Activated B cell treated with CpG ODN at 0.5 μM for 24 hours (primary cell): ENCODE measurements at regions not wholly inside any gene's neighbourhood (a gene's known extent, or its start where the extent isn't known, plus 50 kb on each side); places are given as distances from the start of the nearest gene placed in this dataset.
"Not testable (repeated sequence)": the region's sequence is repeated elsewhere in the genome, so short reads cannot be mapped to it uniquely, and the experiment has no call there.

Experiments used
- ATAC-seq: fragments of 200-7000 bp; cut with Tn5 transposase; one replicate; pipeline ENCODE4 v1.10.0; 2021; ENCODE audit warnings: low read depth, mild to moderate bottlenecking, moderate library complexity
- CTCF ChIA-PET: fragments of 350-600 bp; sonication (Branson Sonifier 250); formaldehyde crosslinking; loops from one replicate; lab custom pipeline; 2021; ENCODE audit warnings: antibody characterized with exemption; lab: Charles Lee
- POLR2A ChIA-PET: fragments of 350-600 bp; sonication (Branson Sonifier 250); formaldehyde crosslinking; loops from one replicate; lab custom pipeline; 2021; ENCODE audit warnings: antibody characterized with exemption; lab: Charles Lee
- DNase-seq: peaks from one replicate; pipeline ENCODE4 v3.0.0; 2022
- H3K27ac Mint-ChIP-seq: one replicate; pipeline ENCODE4 v1.8.0; 2020; ENCODE audit warnings: mixed read lengths
- H3K27me3 Mint-ChIP-seq: one replicate; pipeline ENCODE4 v1.8.0; 2021; ENCODE audit warnings: mixed read lengths
- H3K36me3 Mint-ChIP-seq: one replicate; pipeline ENCODE4 v1.8.0; 2021; ENCODE audit warnings: low read depth, mixed read lengths
- H3K4me1 Mint-ChIP-seq: one replicate; pipeline ENCODE4 v1.8.0; 2021; ENCODE audit warnings: mixed read lengths
- H3K4me3 Mint-ChIP-seq: one replicate; pipeline ENCODE4 v1.8.0; 2020; ENCODE audit warnings: mild to moderate bottlenecking, mixed read lengths
- H3K9me3 Mint-ChIP-seq: one replicate; pipeline ENCODE4 v1.8.0; 2020; ENCODE audit warnings: mixed read lengths
- intact Hi-C: fragments of 100-400 bp; cut with micrococcal nuclease; formaldehyde crosslinking; loops from one replicate; pipeline ENCODE4 v1.15.1; 2024
- TF ChIP-seq, protein P1 (sequence below): fragments of 200-600 bp; IDR thresholded peaks from one replicate; pipeline ENCODE4 v1.8.0; 2022; ENCODE audit warnings: antibody characterized with exemption, mild to moderate bottlenecking

DNA sequence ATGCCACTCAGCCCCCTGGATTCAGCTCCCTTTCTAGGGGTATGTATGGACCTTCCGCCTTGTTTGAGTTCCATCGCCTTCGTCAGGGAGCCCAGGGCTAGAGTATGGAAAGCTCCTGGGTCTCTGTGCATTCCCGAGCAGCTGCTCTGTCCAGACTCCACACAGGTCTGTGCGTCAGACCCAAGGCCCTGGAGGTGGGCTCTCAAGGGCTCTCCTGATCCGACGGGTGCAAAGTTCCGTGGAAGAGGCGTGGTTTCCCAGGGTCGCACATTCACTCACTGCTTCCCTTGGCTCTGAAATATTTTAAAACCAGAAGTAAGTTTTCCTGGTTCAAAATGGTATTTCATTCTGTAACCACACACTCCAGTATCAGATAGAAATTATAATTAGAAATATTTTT, 863.2 kb downstream of the TRIML1 start:
- Mint-ChIP-seq H3K4me1 (no peaks in the 10 kb centered on the region), H3K27ac (no peak overlapping the region), H3K27me3 (no peaks in the 10 kb centered on the region), H3K9me3 (peaks cover 7% of the 10 kb centered on the region), H3K4me3 (no peak overlapping the region), H3K36me3 (no peaks in the 10 kb centered on the region)
- DNase-seq (no peak), ATAC-seq (no peak)
- POLR2A ChIA-PET, result no interaction called here
- CTCF ChIA-PET, result no interaction called here
- intact Hi-C loops, result no loop called here
- TF ChIP-seq, protein P1, sequence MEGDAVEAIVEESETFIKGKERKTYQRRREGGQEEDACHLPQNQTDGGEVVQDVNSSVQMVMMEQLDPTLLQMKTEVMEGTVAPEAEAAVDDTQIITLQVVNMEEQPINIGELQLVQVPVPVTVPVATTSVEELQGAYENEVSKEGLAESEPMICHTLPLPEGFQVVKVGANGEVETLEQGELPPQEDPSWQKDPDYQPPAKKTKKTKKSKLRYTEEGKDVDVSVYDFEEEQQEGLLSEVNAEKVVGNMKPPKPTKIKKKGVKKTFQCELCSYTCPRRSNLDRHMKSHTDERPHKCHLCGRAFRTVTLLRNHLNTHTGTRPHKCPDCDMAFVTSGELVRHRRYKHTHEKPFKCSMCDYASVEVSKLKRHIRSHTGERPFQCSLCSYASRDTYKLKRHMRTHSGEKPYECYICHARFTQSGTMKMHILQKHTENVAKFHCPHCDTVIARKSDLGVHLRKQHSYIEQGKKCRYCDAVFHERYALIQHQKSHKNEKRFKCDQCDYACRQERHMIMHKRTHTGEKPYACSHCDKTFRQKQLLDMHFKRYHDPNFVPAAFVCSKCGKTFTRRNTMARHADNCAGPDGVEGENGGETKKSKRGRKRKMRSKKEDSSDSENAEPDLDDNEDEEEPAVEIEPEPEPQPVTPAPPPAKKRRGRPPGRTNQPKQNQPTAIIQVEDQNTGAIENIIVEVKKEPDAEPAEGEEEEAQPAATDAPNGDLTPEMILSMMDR, result no peak

DNA sequence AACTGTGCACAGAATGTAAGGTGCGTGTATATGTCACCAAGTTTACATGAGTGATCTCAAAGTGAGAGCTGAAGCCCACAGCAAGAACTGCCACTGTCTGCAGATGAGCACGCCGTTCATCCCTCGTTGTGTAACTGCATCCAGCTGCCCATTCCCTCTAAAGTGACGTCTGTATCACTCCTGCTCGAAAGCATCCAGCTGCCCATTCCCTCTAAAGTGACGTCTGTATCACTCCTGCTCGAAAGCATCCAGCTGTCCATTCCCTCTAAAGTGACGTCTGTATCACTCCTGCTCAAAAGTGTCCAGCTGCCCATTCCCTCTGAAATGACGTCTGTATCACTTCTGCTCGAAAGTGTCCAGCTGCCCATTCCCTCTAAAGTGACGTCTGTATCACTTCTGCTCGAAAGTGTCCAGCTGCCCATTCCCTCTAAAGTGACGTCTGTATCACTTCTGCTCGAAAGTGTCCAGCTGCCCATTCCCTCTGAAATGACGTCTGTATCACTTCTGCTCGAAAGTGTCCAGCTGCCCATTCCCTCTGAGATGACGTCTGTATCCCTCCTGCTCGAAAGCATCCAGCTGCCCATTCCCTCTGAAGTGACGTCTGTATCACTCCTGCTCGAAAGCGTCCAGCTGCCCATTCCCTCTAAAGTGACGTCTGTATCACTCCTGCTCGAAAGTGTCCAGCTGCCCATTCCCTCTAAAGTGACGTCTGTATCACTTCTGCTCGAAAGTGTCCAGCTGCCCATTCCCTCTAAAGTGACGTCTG, 871.4 kb downstream of the TRIML1 start:
- H3K27me3 Mint-ChIP-seq, POLR2A ChIA-PET, H3K36me3 Mint-ChIP-seq: not testable (repeated sequence)

DNA sequence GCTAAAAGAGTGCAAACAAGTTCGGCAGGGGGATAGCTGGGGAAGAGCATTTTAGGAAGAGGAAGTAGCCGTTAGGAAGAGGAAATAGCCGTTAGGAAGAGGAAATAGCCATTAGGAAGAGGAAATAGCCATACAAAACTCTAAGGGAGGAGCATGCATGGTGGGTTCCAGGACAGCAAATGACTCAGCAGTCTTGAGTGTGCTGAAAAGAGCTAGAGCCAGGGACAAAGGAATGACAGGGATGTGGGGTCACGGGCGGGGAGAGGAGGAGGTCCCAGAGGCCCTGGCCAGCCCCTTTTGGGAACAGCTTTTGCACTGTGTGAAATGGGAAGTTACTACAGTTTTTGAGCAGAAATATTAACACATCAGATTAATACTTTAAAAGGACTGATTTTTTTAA, 882.6 kb downstream of the TRIML1 start:
- ATAC-seq, result no peak
- H3K4me3 Mint-ChIP-seq, result no peak overlapping the region
- H3K27ac Mint-ChIP-seq, result no peak overlapping the region
- CTCF ChIA-PET, result no interaction called here
- intact Hi-C loops, result no loop called here
- H3K36me3 Mint-ChIP-seq, result no peaks in the 10 kb centered on the region
- H3K9me3 Mint-ChIP-seq, result peaks cover 11% of the 10 kb centered on the region
- DNase-seq, result no peak
- no peaks in the 10 kb centered on the region for H3K4me1 Mint-ChIP-seq
- no peaks in the 10 kb centered on the region for H3K27me3 Mint-ChIP-seq
- POLR2A ChIA-PET, result no interaction called here
- TF ChIP-seq, protein P1, result no peak

More for the DNA sequence above, 871.4 kb downstream of the TRIML1 start:
- ATAC-seq, H3K4me3 Mint-ChIP-seq, H3K27ac Mint-ChIP-seq, CTCF ChIA-PET, intact Hi-C loops, H3K4me1 Mint-ChIP-seq, DNase-seq: not testable (repeated sequence)
- H3K9me3 Mint-ChIP-seq, result peaks cover 13% of the 10 kb centered on the region

DNA sequence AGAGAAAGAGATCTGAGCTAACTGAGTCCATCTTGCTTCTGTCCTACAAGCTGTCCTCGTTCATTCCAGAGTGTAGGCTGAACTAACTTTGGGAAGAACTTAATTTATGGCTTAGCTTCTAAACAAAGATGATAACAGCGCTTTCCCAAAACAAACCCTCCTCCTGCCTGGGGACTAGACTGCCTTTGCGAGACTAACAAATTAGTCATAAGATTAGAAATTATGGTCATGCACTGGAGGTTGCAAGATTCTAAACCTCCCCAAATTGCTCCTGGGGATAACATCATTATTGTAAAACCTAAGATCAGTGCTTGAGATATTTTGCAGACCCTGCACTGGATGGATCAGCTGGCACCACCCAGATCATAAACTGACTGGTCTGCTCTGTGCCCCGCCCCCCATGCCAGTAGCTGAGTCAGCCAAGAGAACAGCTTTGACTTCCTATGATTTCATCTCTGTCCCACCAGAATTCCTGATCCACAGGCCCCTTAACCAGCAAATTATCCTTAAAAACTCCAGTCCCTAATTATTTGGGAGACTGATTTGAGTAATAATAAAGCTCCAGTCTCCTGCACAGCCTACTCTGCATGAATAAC, 883.3 kb downstream of the TRIML1 start:
- peaks cover 11% of the 10 kb centered on the region for H3K9me3 Mint-ChIP-seq
- no peaks in the 10 kb centered on the region for H3K27me3 Mint-ChIP-seq
- ChIA-PET POLR2A (no interaction called here), CTCF (no interaction called here)
- H3K36me3 Mint-ChIP-seq, result no peaks in the 10 kb centered on the region
- no peak overlapping the region for H3K4me3 Mint-ChIP-seq
- H3K4me1 Mint-ChIP-seq, result no peaks in the 10 kb centered on the region
- DNase-seq, result no peak
- ATAC-seq, result no peak
- TF ChIP-seq, protein P1, result no peak
- H3K27ac Mint-ChIP-seq, result no peak overlapping the region
- intact Hi-C loops, result no loop called here

DNA sequence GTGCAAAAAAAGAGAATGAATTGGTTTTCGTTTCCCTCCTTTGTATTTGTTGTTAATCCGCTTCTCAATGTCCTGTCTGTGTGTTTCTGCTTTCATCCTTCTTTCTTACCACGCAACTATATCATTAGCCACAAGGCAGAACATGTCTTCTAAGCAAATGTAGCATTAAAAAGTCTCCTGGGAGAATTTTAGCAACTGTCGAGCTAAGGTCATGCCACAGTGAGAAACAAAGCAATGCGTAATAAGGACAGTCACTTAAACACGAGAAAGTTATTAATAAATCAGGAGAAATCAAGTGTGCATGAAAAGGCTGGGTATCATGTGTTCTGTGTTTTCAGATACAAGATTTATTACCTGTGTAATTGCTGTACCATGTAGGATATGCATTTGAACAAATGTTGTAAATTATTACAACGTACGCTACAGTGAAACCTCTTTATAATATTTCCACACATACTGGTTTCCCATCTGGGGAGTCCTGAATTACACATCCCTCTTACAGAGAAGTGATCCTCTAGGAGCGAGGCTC, 890.8 kb downstream of the TRIML1 start:
- H3K36me3 Mint-ChIP-seq, result no peaks in the 10 kb centered on the region
- H3K9me3 Mint-ChIP-seq, result peaks cover under 1% of the 10 kb centered on the region
- TF ChIP-seq, protein P1, result no peak
- intact Hi-C loops, result no loop called here
- ChIA-PET CTCF (no interaction called here), POLR2A (no interaction called here)
- H3K4me3 Mint-ChIP-seq, result no peak overlapping the region
- H3K27me3 Mint-ChIP-seq, result no peaks in the 10 kb centered on the region
- H3K4me1 Mint-ChIP-seq, result no peaks in the 10 kb centered on the region
- H3K27ac Mint-ChIP-seq, result no peak overlapping the region
- ATAC-seq (no peak), DNase-seq (no peak)
